Colonic mucosa (tissue), 4 donors: ENCODE measurements at regions not wholly inside any gene's neighbourhood (a gene's known extent, or its start where the extent isn't known, plus 50 kb on each side); places are given as distances from the start of the nearest gene placed in this dataset.

Source experiments
- DNase-seq: peaks from one replicate; pipeline ENCODE4 v3.0.0-alpha.2; 2020
- H3K27ac ChIP-seq: fragments of 200-600 bp; one replicate; pipeline ENCODE4 v1.8.0; 2021
- H3K27me3 ChIP-seq: fragments of 200-600 bp; one replicate; pipeline ENCODE4 v1.8.0; 2021
- H3K36me3 ChIP-seq: fragments of 200-600 bp; one replicate; pipeline ENCODE4 v1.8.0; 2021
- H3K4me1 ChIP-seq: fragments of 200-600 bp; one replicate; pipeline ENCODE4 v1.8.0; 2021; ENCODE audit warnings: mild to moderate bottlenecking
- H3K4me3 ChIP-seq: fragments of 200-600 bp; one replicate; pipeline ENCODE4 v1.8.0; 2021
- H3K9ac ChIP-seq, 2 donors: one replicate each; pipeline ENCODE4 v1.7.0; 2013; ENCODE audit warnings: control low read depth in 2 of 2, low read depth in 2 of 2, low read length in 2 of 2
- H3K9me3 ChIP-seq: fragments of 200-600 bp; one replicate; pipeline ENCODE4 v1.8.0; 2021
- CTCF ChIP-seq: fragments of 200-600 bp; IDR thresholded peaks from one replicate; pipeline ENCODE4 v1.8.0; 2022; ENCODE audit warnings: antibody characterized with exemption, mild to moderate bottlenecking
- intact Hi-C: fragments of 100-400 bp; cut with DNase I; formaldehyde crosslinking; loops from one replicate; pipeline ENCODE4 v1.14.1; 2022
- donor health status: healthy.
- donor health status: DM: no; HTN: no; CAD: no.
- donor health status: DM: no; HTN: no; CAD: no.

GRCh38 chr4:181468451-181468850 lies 774.8 kb upstream of the TENM3 start:
- DNase-seq, result no peak
- no peaks in the 10 kb centered on the region for H3K36me3 ChIP-seq
- no peaks in the 10 kb centered on the region for H3K4me1 ChIP-seq
- no peak for TF ChIP-seq CTCF
- no peaks in the 10 kb centered on the region for H3K9me3 ChIP-seq
- no peak overlapping the region for H3K27ac ChIP-seq
- H3K4me3 ChIP-seq, result no peak overlapping the region
- H3K9ac ChIP-seq, result no peak overlapping the region
- H3K27me3 ChIP-seq, result no peaks in the 10 kb centered on the region
- intact Hi-C loops, result no loop called here

GRCh38 chr4:181470306-181470705 lies 772.9 kb upstream of the TENM3 start:
- H3K4me3 ChIP-seq, result no peak overlapping the region
- no peak overlapping the region for H3K9ac ChIP-seq
- no peaks in the 10 kb centered on the region for H3K36me3 ChIP-seq
- H3K27ac ChIP-seq, result no peak overlapping the region
- H3K9me3 ChIP-seq, result no peaks in the 10 kb centered on the region
- DNase-seq, result no peak
- H3K27me3 ChIP-seq, result no peaks in the 10 kb centered on the region
- no peaks in the 10 kb centered on the region for H3K4me1 ChIP-seq
- no peak for TF ChIP-seq CTCF
- intact Hi-C loops, result no loop called here

- Histone ChIP-seq H3K4me1 (no peaks in the 10 kb centered on the region), H3K36me3 (no peaks in the 10 kb centered on the region), H3K9me3 (no peaks in the 10 kb centered on the region), H3K27me3 (no peaks in the 10 kb centered on the region), H3K27ac (no peak overlapping the region), H3K4me3 (no peak overlapping the region), H3K9ac (no peak overlapping the region)
- no peak for DNase-seq
- intact Hi-C loops, result no loop called here
- no peak for TF ChIP-seq CTCF
These were observed 767.8 kb upstream of the TENM3 start for GRCh38 chr4:181475359-181475758.

- Histone ChIP-seq H3K4me3 (no peak overlapping the region), H3K27ac (no peak overlapping the region), H3K27me3 (no peaks in the 10 kb centered on the region), H3K9ac (no peak overlapping the region), H3K36me3 (no peaks in the 10 kb centered on the region), H3K4me1 (no peaks in the 10 kb centered on the region), H3K9me3 (no peaks in the 10 kb centered on the region)
- DNase-seq, result no peak
- no peak for TF ChIP-seq CTCF
- intact Hi-C loops, result no loop called here
These were observed 767.3 kb upstream of the TENM3 start for GRCh38 chr4:181475781-181476507.

- no peak overlapping the region for H3K4me3 ChIP-seq
- intact Hi-C loops, result no loop called here
- H3K9me3 ChIP-seq, result no peaks in the 10 kb centered on the region
- DNase-seq, result no peak
- no peak overlapping the region for H3K9ac ChIP-seq
- H3K27ac ChIP-seq, result no peak overlapping the region
- H3K27me3 ChIP-seq, result no peaks in the 10 kb centered on the region
- no peak for TF ChIP-seq CTCF
- H3K4me1 ChIP-seq, result no peaks in the 10 kb centered on the region
- H3K36me3 ChIP-seq, result no peaks in the 10 kb centered on the region
These were observed 766.7 kb upstream of the TENM3 start for GRCh38 chr4:181476508-181476890.
